Skeletal muscle satellite cell (primary cell): ENCODE measurements at regions not wholly inside any gene's neighbourhood (a gene's known extent, or its start where the extent isn't known, plus 50 kb on each side); places are given as distances from the start of the nearest gene placed in this dataset.

Experiments
- H3K27me3 ChIP-seq: 2 replicates; pipeline ENCODE4 v1.7.0; 2013; ENCODE audit warnings: low read length; ENCODE audit not compliant: control insufficient read depth, insufficient read depth
- H3K36me3 ChIP-seq: 2 replicates; pipeline ENCODE4 v1.7.0; 2013; ENCODE audit warnings: mild to moderate bottlenecking, control low read depth, low read length; ENCODE audit not compliant: insufficient read depth
- H3K4me1 ChIP-seq: 2 replicates; pipeline ENCODE4 v1.7.0; 2013; ENCODE audit warnings: low read length; ENCODE audit not compliant: control insufficient read depth, insufficient read depth
- H3K4me2 ChIP-seq: 2 replicates; pipeline ENCODE4 v1.7.0; 2013; ENCODE audit warnings: mild to moderate bottlenecking, low read length
- H3K4me3 ChIP-seq: 2 replicates; pipeline ENCODE4 v1.7.0; 2013; ENCODE audit warnings: low read length
- H3K9ac ChIP-seq: 2 replicates; pipeline ENCODE4 v1.7.0; 2013; ENCODE audit warnings: mild to moderate bottlenecking, low read depth, low read length, moderate library complexity
- H3K9me3 ChIP-seq: replicated peaks from 2 replicates; pipeline ENCODE4 v1.7.0; 2013; ENCODE audit warnings: mild to moderate bottlenecking, control low read depth, low read length

- H3K9ac ChIP-seq: no peak overlapping the region
- no peaks in the 10 kb centered on the region for H3K27me3 ChIP-seq
- H3K9me3 ChIP-seq: no peaks in the 10 kb centered on the region
- H3K4me2 ChIP-seq: no peak overlapping the region
- no peaks in the 10 kb centered on the region for H3K36me3 ChIP-seq
- H3K4me3 ChIP-seq: no peak overlapping the region
- H3K4me1 ChIP-seq: no peaks in the 10 kb centered on the region
Measured at GRCh38 chr3:34292605-34293300, 494.3 kb downstream of the PDCD6IP start.

DNA sequence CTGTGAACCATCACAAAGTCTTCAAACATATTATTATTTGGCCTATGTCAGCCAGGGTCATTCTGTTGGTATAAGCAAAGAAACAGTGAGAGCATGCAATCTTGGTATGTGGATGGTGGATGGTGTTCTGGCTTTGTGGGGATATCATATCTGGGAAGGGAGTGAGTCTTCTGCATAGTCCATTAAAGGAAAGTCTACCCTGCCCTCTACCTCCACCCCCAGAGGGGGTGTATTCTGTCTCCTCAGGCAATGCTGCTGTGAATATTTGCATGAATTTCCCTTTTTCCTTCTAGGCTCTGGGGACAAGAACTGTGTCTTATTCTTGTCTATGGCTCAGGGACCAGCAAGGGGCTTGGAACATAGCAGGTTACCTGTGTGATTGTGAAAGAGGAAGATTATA lies 495.8 kb downstream of the PDCD6IP start:
- Histone ChIP-seq H3K4me1 (no peaks in the 10 kb centered on the region), H3K9me3 (no peaks in the 10 kb centered on the region), H3K4me3 (no peak overlapping the region), H3K27me3 (no peaks in the 10 kb centered on the region), H3K36me3 (no peaks in the 10 kb centered on the region), H3K9ac (no peak overlapping the region), H3K4me2 (no peak overlapping the region)

GRCh38 chr3:34296796-34297195 lies 498.4 kb downstream of the PDCD6IP start:
- Histone ChIP-seq H3K9ac (no peak overlapping the region), H3K36me3 (no peaks in the 10 kb centered on the region), H3K9me3 (no peaks in the 10 kb centered on the region), H3K4me1 (no peaks in the 10 kb centered on the region), H3K4me2 (no peak overlapping the region), H3K27me3 (no peaks in the 10 kb centered on the region), H3K4me3 (no peak overlapping the region)

GRCh38 chr3:34298653-34299052 lies 500.2 kb downstream of the PDCD6IP start:
- Histone ChIP-seq H3K27me3 (no peaks in the 10 kb centered on the region), H3K36me3 (no peaks in the 10 kb centered on the region), H3K4me3 (no peak overlapping the region), H3K4me1 (no peaks in the 10 kb centered on the region), H3K9me3 (no peaks in the 10 kb centered on the region), H3K4me2 (no peak overlapping the region), H3K9ac (no peak overlapping the region)

- H3K9ac ChIP-seq: no peak overlapping the region
- H3K9me3 ChIP-seq: no peaks in the 10 kb centered on the region
- no peaks in the 10 kb centered on the region for H3K27me3 ChIP-seq
- no peak overlapping the region for H3K4me3 ChIP-seq
- no peaks in the 10 kb centered on the region for H3K36me3 ChIP-seq
- H3K4me1 ChIP-seq: no peaks in the 10 kb centered on the region
- H3K4me2 ChIP-seq: no peak overlapping the region
Measured at GRCh38 chr3:34300621-34301020, 502.2 kb downstream of the PDCD6IP start.

- Histone ChIP-seq H3K4me2 (no peak overlapping the region), H3K27me3 (no peaks in the 10 kb centered on the region), H3K4me1 (no peaks in the 10 kb centered on the region), H3K36me3 (no peaks in the 10 kb centered on the region), H3K9me3 (no peaks in the 10 kb centered on the region), H3K9ac (no peak overlapping the region), H3K4me3 (no peak overlapping the region)
Measured at GRCh38 chr3:34301313-34301712, 502.9 kb downstream of the PDCD6IP start.

DNA sequence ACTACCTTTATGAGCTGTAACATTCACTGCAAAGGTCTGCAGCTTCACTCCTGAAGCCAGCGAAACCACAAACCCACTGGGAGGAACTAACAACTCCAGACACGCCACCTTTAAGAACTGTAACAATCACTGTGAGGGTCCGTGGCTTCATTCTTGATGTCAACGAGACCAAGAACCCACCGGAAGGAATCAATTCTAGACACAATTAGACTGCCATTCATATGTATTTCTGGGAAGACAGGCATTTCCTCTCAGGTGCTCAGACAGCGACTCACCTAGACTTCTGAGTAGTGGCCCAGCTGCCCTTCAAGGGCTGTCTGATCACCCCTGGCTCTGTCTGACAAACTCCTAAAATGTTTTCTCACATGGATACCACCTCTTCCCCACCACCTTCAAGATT lies 506.8 kb downstream of the PDCD6IP start:
- Histone ChIP-seq H3K27me3 (no peaks in the 10 kb centered on the region), H3K4me3 (no peak overlapping the region), H3K4me1 (no peaks in the 10 kb centered on the region), H3K4me2 (no peak overlapping the region), H3K9me3 (no peaks in the 10 kb centered on the region), H3K36me3 (no peaks in the 10 kb centered on the region), H3K9ac (no peak overlapping the region)

- Histone ChIP-seq H3K36me3 (no peaks in the 10 kb centered on the region), H3K4me3 (no peak overlapping the region), H3K27me3 (no peaks in the 10 kb centered on the region), H3K4me2 (no peak overlapping the region), H3K9me3 (no peaks in the 10 kb centered on the region), H3K4me1 (no peaks in the 10 kb centered on the region), H3K9ac (no peak overlapping the region)
Measured at GRCh38 chr3:34312684-34313083, 514.3 kb downstream of the PDCD6IP start.

DNA sequence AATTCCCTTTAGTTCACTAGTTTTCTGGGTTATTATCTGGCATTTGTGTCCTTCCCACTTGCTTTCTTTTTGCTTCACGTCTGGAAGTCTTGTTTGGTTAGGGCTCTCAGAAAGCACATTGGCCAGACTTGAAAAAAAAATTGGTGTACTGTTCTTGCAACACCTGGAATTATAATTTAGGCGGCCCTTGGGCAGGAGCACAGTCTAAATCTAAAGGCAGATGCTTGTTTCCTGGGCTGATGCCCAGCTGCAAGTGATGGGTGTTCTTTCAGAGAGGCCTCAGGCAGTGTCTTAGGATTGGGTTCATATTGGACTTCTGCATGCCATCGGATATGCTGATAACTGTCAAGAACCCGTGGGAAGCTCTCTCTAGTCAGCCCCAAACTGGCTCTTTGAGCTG lies 521.5 kb downstream of the PDCD6IP start:
- H3K36me3 ChIP-seq: no peaks in the 10 kb centered on the region
- no peaks in the 10 kb centered on the region for H3K27me3 ChIP-seq
- H3K4me1 ChIP-seq: no peaks in the 10 kb centered on the region
- no peak overlapping the region for H3K9ac ChIP-seq
- H3K4me3 ChIP-seq: no peak overlapping the region
- no peaks in the 10 kb centered on the region for H3K9me3 ChIP-seq
- no peak overlapping the region for H3K4me2 ChIP-seq

- Histone ChIP-seq H3K4me2 (no peak overlapping the region), H3K27me3 (no peaks in the 10 kb centered on the region), H3K4me3 (no peak overlapping the region), H3K9me3 (no peaks in the 10 kb centered on the region), H3K4me1 (no peaks in the 10 kb centered on the region), H3K36me3 (no peaks in the 10 kb centered on the region), H3K9ac (no peak overlapping the region)
Measured at GRCh38 chr3:34323517-34323916, 525.1 kb downstream of the PDCD6IP start.

GRCh38 chr3:34346656-34347055 lies 548.2 kb downstream of the PDCD6IP start:
- H3K4me3 ChIP-seq: no peak overlapping the region
- H3K9ac ChIP-seq: no peak overlapping the region
- no peak overlapping the region for H3K4me2 ChIP-seq
- H3K4me1 ChIP-seq: no peaks in the 10 kb centered on the region
- H3K36me3 ChIP-seq: no peaks in the 10 kb centered on the region
- H3K9me3 ChIP-seq: no peaks in the 10 kb centered on the region
- H3K27me3 ChIP-seq: no peaks in the 10 kb centered on the region
